ENCODE measurements at regions not wholly inside any gene's neighbourhood (a gene's known extent, or its start where the extent isn't known, plus 50 kb on each side); places are given as distances from the start of the nearest gene placed in this dataset.
A peak's percentile ranks its signal among the peaks of the same experiment; 100 is the strongest.

GRCh38 chr5:173412566-173412965 is 84.4 kb upstream of the STC2 start:
- peaks cover 24% of the 10 kb centered on the region for H3K4me1 ChIP-seq (ENCODE audit: control insufficient read depth, insufficient read depth, low read length)
- peak overlapping the region; percentile 25 for H3K4me2 ChIP-seq (ENCODE audit: low read length)
- no peaks in the 10 kb centered on the region for H3K36me3 ChIP-seq (ENCODE audit: insufficient read depth, low read length)
- H3K27me3 ChIP-seq (ENCODE audit: control insufficient read depth, insufficient read depth, low read length) = no peaks in the 10 kb centered on the region
- no peaks in the 10 kb centered on the region for H3K9me3 ChIP-seq (replicated peaks; ENCODE audit: low read length)
- no peak overlapping the region for H3K9ac ChIP-seq (ENCODE audit: low read depth, low read length)
- H3K4me3 ChIP-seq (ENCODE audit: low read length) = no peak overlapping the region

- H3K27me3 ChIP-seq (ENCODE audit: control insufficient read depth, insufficient read depth, low read length) = no peaks in the 10 kb centered on the region
- H3K4me1 ChIP-seq (ENCODE audit: control insufficient read depth, insufficient read depth, low read length) = peaks cover 24% of the 10 kb centered on the region
- no peak overlapping the region for H3K4me2 ChIP-seq (ENCODE audit: low read length)
- no peaks in the 10 kb centered on the region for H3K9me3 ChIP-seq (replicated peaks; ENCODE audit: low read length)
- H3K9ac ChIP-seq (ENCODE audit: low read depth, low read length) = no peak overlapping the region
- H3K36me3 ChIP-seq (ENCODE audit: insufficient read depth, low read length) = no peaks in the 10 kb centered on the region
- no peak overlapping the region for H3K4me3 ChIP-seq (ENCODE audit: low read length)
These were observed 83.8 kb upstream of the STC2 start for GRCh38 chr5:173411791-173412555.

- peaks cover 24% of the 10 kb centered on the region for H3K4me1 ChIP-seq (ENCODE audit: control insufficient read depth, insufficient read depth, low read length)
- H3K4me3 ChIP-seq (ENCODE audit: low read length) = no peak overlapping the region
- H3K9me3 ChIP-seq (replicated peaks; ENCODE audit: low read length) = no peaks in the 10 kb centered on the region
- H3K36me3 ChIP-seq (ENCODE audit: insufficient read depth, low read length) = no peaks in the 10 kb centered on the region
- H3K27me3 ChIP-seq (ENCODE audit: control insufficient read depth, insufficient read depth, low read length) = no peaks in the 10 kb centered on the region
- H3K9ac ChIP-seq (ENCODE audit: low read depth, low read length) = no peak overlapping the region
- no peak overlapping the region for H3K4me2 ChIP-seq (ENCODE audit: low read length)
These were observed 82.4 kb upstream of the STC2 start for GRCh38 chr5:173410459-173411233.

- Histone ChIP-seq H3K4me1 (ENCODE audit: control insufficient read depth, insufficient read depth, low read length) (peaks cover 24% of the 10 kb centered on the region), H3K27me3 (ENCODE audit: control insufficient read depth, insufficient read depth, low read length) (no peaks in the 10 kb centered on the region), H3K4me3 (ENCODE audit: low read length) (no peak overlapping the region), H3K9ac (ENCODE audit: low read depth, low read length) (no peak overlapping the region), H3K36me3 (ENCODE audit: insufficient read depth, low read length) (no peaks in the 10 kb centered on the region), H3K4me2 (ENCODE audit: low read length) (no peak overlapping the region), H3K9me3 (replicated peaks; ENCODE audit: low read length) (no peaks in the 10 kb centered on the region)
These were observed 80.7 kb upstream of the STC2 start for GRCh38 chr5:173408946-173409345.

DNA sequence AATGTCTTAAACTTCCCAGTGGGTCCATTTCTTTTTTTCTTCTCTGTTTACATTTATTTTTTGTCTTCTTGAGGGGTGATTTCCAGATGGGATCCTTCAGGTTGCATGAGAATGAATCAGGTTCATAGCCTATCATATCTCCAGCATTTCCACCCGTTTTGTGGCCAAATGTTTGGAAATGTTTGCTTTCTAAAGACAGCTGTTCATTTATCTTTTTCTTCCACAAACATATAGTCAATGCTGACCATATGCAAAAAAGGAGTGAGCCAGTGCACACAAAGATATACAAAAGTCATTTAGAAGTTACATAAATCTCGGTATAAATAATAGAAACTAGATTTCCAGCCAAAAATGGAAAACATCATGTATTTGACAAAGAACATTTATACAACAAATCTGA is 71.6 kb upstream of the STC2 start:
- Histone ChIP-seq H3K9ac (ENCODE audit: low read depth, low read length) (no peak overlapping the region), H3K27me3 (ENCODE audit: control insufficient read depth, insufficient read depth, low read length) (no peaks in the 10 kb centered on the region), H3K4me3 (ENCODE audit: low read length) (no peak overlapping the region), H3K4me2 (ENCODE audit: low read length) (no peak overlapping the region), H3K36me3 (ENCODE audit: insufficient read depth, low read length) (no peaks in the 10 kb centered on the region), H3K4me1 (ENCODE audit: control insufficient read depth, insufficient read depth, low read length) (peaks cover 12% of the 10 kb centered on the region), H3K9me3 (replicated peaks; ENCODE audit: low read length) (no peaks in the 10 kb centered on the region)

DNA sequence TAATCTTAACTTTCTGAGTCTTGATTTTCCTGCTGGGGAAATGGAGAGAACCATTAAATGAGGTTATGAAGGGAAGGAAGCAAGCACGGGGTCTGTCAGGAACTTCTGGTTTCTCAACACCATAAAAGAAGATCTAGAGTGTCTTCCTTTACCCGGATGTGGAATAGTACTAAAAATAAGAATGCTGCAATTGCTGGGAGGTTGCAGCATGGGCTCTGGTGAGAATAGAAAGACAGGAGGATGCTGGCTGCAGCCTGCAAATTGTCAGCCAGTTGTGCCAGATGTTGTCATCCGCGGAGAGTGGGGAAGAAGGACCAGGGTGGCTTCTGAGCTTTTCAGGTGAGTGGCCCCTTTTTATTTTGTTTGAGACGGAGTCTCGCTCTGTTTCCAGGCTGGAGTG is 69.3 kb upstream of the STC2 start:
- Histone ChIP-seq H3K36me3 (ENCODE audit: insufficient read depth, low read length) (no peaks in the 10 kb centered on the region), H3K27me3 (ENCODE audit: control insufficient read depth, insufficient read depth, low read length) (no peaks in the 10 kb centered on the region), H3K9ac (ENCODE audit: low read depth, low read length) (no peak overlapping the region), H3K4me3 (ENCODE audit: low read length) (no peak overlapping the region), H3K9me3 (replicated peaks; ENCODE audit: low read length) (no peaks in the 10 kb centered on the region), H3K4me1 (ENCODE audit: control insufficient read depth, insufficient read depth, low read length) (peaks cover 15% of the 10 kb centered on the region), H3K4me2 (ENCODE audit: low read length) (no peak overlapping the region)

DNA sequence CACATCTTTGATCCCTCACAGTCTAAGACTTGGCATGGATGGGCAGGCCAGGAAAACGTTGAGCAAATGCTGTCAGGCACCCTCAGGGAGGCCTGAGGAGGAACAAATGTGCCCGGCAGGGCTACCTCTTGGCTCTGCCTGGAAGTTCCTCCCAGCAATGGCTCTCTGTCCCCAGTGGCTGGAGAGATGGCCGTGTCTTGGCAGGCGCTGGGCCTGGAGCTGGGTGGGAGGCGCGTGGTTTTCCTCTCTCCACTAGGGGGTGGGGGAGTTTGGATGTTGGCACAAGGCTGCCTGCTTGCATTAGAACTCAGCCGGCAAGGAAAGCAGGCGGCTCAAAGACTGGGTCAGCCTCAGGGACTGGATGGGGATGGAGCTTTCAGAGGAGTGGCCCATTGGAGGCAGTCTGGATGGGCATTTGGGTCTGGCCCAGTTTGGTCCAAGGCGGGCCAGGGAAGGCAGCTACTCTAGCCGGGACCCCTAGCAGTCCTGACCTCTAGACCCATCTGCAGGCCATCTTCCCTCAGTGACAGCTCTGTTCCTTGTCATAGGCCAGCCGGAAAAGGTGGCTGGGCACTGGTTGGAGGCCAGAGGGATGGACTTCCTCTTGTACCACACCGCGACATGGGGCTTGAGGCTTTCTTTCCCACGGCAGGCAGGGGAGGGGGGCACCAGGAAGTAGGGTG is 68.2 kb upstream of the STC2 start:
- Histone ChIP-seq H3K9me3 (replicated peaks; ENCODE audit: low read length) (peaks cover 4% of the 10 kb centered on the region), H3K4me1 (ENCODE audit: control insufficient read depth, insufficient read depth, low read length) (peaks cover 15% of the 10 kb centered on the region), H3K9ac (ENCODE audit: low read depth, low read length) (no peak overlapping the region), H3K4me2 (ENCODE audit: low read length) (no peak overlapping the region), H3K4me3 (ENCODE audit: low read length) (no peak overlapping the region), H3K36me3 (ENCODE audit: insufficient read depth, low read length) (no peaks in the 10 kb centered on the region), H3K27me3 (ENCODE audit: control insufficient read depth, insufficient read depth, low read length) (no peaks in the 10 kb centered on the region)

DNA sequence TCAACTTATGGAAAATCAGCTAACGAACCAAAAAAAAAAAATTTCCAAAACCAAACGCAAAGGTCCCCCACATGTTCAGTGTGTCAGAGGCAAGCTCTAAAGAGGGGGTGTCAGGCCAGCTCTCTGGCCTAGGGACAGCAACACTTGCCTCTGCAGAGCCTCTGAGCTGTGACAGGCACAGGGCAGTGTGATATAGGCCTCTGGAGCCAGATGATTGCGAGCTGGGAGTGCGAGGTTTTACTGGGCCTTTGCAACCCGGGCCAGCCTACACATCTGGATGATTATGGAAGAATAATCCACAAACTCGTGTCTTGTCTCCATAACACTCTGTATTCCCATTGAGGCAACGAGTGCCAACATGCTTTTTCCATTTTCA is 67.7 kb upstream of the STC2 start:
- H3K36me3 ChIP-seq (ENCODE audit: insufficient read depth, low read length) = no peaks in the 10 kb centered on the region
- no peaks in the 10 kb centered on the region for H3K27me3 ChIP-seq (ENCODE audit: control insufficient read depth, insufficient read depth, low read length)
- peak overlapping the region; percentile 33 for H3K9ac ChIP-seq (ENCODE audit: low read depth, low read length)
- H3K9me3 ChIP-seq (replicated peaks; ENCODE audit: low read length) = peaks cover 4% of the 10 kb centered on the region
- no peak overlapping the region for H3K4me3 ChIP-seq (ENCODE audit: low read length)
- no peak overlapping the region for H3K4me2 ChIP-seq (ENCODE audit: low read length)
- H3K4me1 ChIP-seq (ENCODE audit: control insufficient read depth, insufficient read depth, low read length) = peaks cover 15% of the 10 kb centered on the region

DNA sequence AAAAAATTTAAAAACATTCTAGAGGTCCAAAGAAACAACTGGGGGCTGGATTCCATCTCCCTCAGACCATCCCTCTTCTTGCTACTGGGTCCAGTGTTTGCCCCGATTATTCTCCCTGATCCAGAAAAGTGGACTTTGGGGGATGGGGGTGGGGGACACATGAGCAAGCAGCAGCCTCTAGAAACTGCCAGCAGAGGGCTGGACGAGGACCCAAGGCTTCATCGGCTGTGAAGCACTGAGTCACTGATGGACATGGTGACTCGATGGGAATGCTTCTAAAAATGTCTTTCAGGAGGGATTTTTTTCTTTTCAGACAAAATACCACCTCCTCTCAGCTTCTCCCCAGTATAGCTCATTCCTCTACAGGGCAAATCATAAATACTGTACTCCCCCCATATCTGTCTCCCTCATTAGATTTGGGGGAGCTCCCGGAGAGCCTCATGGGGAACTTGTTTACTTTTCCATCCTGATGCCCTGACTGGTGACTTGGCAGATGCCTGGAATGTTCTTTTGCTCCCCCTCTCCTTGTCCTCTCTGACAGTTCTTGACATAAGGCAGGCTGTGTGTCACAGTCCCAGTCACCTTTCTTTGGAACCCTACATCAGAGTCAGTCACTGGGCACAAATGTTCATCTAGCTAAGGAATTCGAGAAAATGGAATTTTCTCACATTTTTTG is 67.2 kb upstream of the STC2 start:
- Histone ChIP-seq H3K4me3 (ENCODE audit: low read length) (no peak overlapping the region), H3K9me3 (replicated peaks; ENCODE audit: low read length) (peaks cover 4% of the 10 kb centered on the region), H3K27me3 (ENCODE audit: control insufficient read depth, insufficient read depth, low read length) (no peaks in the 10 kb centered on the region), H3K4me1 (ENCODE audit: control insufficient read depth, insufficient read depth, low read length) (peaks cover 15% of the 10 kb centered on the region), H3K36me3 (ENCODE audit: insufficient read depth, low read length) (no peaks in the 10 kb centered on the region), H3K9ac (ENCODE audit: low read depth, low read length) (peak overlapping the region; percentile 33), H3K4me2 (ENCODE audit: low read length) (peak overlapping the region; percentile 11)

- no peaks in the 10 kb centered on the region for H3K36me3 ChIP-seq (ENCODE audit: insufficient read depth, low read length)
- no peak overlapping the region for H3K4me2 ChIP-seq (ENCODE audit: low read length)
- H3K4me1 ChIP-seq (ENCODE audit: control insufficient read depth, insufficient read depth, low read length) = peaks cover 15% of the 10 kb centered on the region
- H3K27me3 ChIP-seq (ENCODE audit: control insufficient read depth, insufficient read depth, low read length) = no peaks in the 10 kb centered on the region
- H3K9me3 ChIP-seq (replicated peaks; ENCODE audit: low read length) = peaks cover 4% of the 10 kb centered on the region
- no peak overlapping the region for H3K9ac ChIP-seq (ENCODE audit: low read depth, low read length)
- H3K4me3 ChIP-seq (ENCODE audit: low read length) = no peak overlapping the region
These were observed 66.5 kb upstream of the STC2 start for GRCh38 chr5:173394701-173395100.

GRCh38 chr5:173392172-173392571 is 64.0 kb upstream of the STC2 start:
- no peak overlapping the region for H3K4me3 ChIP-seq (ENCODE audit: low read length)
- no peaks in the 10 kb centered on the region for H3K36me3 ChIP-seq (ENCODE audit: insufficient read depth, low read length)
- H3K4me2 ChIP-seq (ENCODE audit: low read length) = no peak overlapping the region
- H3K27me3 ChIP-seq (ENCODE audit: control insufficient read depth, insufficient read depth, low read length) = no peaks in the 10 kb centered on the region
- peaks cover 4% of the 10 kb centered on the region for H3K9me3 ChIP-seq (replicated peaks; ENCODE audit: low read length)
- H3K9ac ChIP-seq (ENCODE audit: low read depth, low read length) = no peak overlapping the region
- H3K4me1 ChIP-seq (ENCODE audit: control insufficient read depth, insufficient read depth, low read length) = peaks cover 15% of the 10 kb centered on the region

Data from skeletal muscle satellite cell (primary cell).